DOHH2 (cell line): ENCODE measurements at regions not wholly inside any gene's neighbourhood (a gene's known extent, or its start where the extent isn't known, plus 50 kb on each side); places are given as distances from the start of the nearest gene placed in this dataset.
"Not testable (repeated sequence)": the region's sequence is repeated elsewhere in the genome, so short reads cannot be mapped to it uniquely, and the experiment has no call there.

Experiments
- EZH2phosphoT487 ChIP-seq: fragments of 200-600 bp; sonication (generic); IDR thresholded peaks from 2 replicates; pipeline ENCODE4 v1.6.1; 2017; ENCODE audit warnings: borderline replicate concordance, mild to moderate bottlenecking, antibody characterized with exemption, low read length, moderate library complexity, mixed read lengths
- TF ChIP-seq, protein P1 (sequence below): fragments of 200-600 bp; sonication (generic); IDR thresholded peaks from one replicate; pipeline ENCODE4 v1.5.1; 2014; ENCODE audit warnings: antibody characterized with exemption, mild to moderate bottlenecking, low read depth, low read length; ENCODE audit not compliant: poor library complexity, severe bottlenecking

DNA sequence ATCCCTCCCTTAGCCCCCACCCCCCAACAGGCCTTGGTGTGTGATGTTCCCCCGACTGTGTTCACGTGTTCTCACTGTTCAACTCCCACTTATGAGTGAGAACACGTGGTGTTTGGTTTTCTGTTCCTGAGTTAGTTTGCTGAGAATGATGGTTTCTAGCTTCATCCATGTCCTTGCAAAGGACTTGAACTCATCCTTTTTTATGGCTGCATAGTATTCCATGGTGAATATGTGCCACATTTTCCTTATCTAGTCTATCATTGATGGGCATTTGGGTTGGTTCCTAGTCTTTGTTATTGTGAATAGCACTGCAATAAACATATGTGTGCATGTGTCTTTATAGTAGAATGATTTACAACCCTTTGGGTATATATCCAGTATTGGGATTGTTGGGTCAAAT lies 330.4 kb downstream of the OMA1 start:
- TF ChIP-seq, protein P1, sequence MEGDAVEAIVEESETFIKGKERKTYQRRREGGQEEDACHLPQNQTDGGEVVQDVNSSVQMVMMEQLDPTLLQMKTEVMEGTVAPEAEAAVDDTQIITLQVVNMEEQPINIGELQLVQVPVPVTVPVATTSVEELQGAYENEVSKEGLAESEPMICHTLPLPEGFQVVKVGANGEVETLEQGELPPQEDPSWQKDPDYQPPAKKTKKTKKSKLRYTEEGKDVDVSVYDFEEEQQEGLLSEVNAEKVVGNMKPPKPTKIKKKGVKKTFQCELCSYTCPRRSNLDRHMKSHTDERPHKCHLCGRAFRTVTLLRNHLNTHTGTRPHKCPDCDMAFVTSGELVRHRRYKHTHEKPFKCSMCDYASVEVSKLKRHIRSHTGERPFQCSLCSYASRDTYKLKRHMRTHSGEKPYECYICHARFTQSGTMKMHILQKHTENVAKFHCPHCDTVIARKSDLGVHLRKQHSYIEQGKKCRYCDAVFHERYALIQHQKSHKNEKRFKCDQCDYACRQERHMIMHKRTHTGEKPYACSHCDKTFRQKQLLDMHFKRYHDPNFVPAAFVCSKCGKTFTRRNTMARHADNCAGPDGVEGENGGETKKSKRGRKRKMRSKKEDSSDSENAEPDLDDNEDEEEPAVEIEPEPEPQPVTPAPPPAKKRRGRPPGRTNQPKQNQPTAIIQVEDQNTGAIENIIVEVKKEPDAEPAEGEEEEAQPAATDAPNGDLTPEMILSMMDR = not testable (repeated sequence)
- TF ChIP-seq EZH2phosphoT487 = not testable (repeated sequence)
